IMR-90 (cell line): ENCODE measurements at regions not wholly inside any gene's neighbourhood (a gene's known extent, or its start where the extent isn't known, plus 50 kb on each side); places are given as distances from the start of the nearest gene placed in this dataset.

Experiments
- ATAC-seq: fragments of 200-7000 bp; cut with Tn5 transposase; 2 replicates; pipeline ENCODE4 v1.9.1; 2020; ENCODE audit warnings: low read depth, mild to moderate bottlenecking, moderate library complexity
- BruUV-seq: library from RNA; stranded (reverse); fragments of 400-500 nt; replicated peaks from 2 replicates; lab custom pipeline; 2021; lab: Mats Ljungman, UMichigan
- CTCF ChIA-PET: fragments of 300-600 bp; formaldehyde crosslinking; extraction: SDS; loops from one replicate; lab custom pipeline; 2021; ENCODE audit warnings: antibody characterized with exemption; lab: Yijun Ruan, JAX
- POLR2A ChIA-PET: fragments of 300-600 bp; sonication (Branson Sonifier 250); formaldehyde crosslinking; loops from one replicate; lab custom pipeline; 2022; ENCODE audit warnings: antibody characterized with exemption; ENCODE audit not compliant: unreplicated experiment; lab: Charles Lee
- DNase-seq: peaks from one replicate; pipeline ENCODE4 v3.0.0; 2013
- H2AFZ ChIP-seq: replicated peaks from 2 replicates; pipeline ENCODE3; 2013; ENCODE audit warnings: low read length, mild to moderate bottlenecking; ENCODE audit not compliant: poor library complexity
- H2AK5ac ChIP-seq: 2 replicates; pipeline ENCODE4 v1.6.1; 2013; ENCODE audit warnings: low read depth, low read length, inconsistent platforms
- H2AK9ac ChIP-seq: replicated peaks from 2 replicates; pipeline ENCODE3; 2013; ENCODE audit warnings: mild to moderate bottlenecking, low read depth, low read length, moderate library complexity; ENCODE audit not compliant: poor library complexity
- H2BK120ac ChIP-seq: 2 replicates; pipeline ENCODE4 v1.6.1; 2013; ENCODE audit warnings: low read depth, low read length, inconsistent platforms
- H2BK15ac ChIP-seq: 3 replicates; pipeline ENCODE4 v1.6.1; 2013; ENCODE audit warnings: low read depth, low read length, inconsistent platforms
- H2BK20ac ChIP-seq: 2 replicates; pipeline ENCODE4 v1.6.1; 2013; ENCODE audit warnings: low read depth, mild to moderate bottlenecking, inconsistent platforms, low read length, moderate library complexity
- H2BK5ac ChIP-seq: 2 replicates; pipeline ENCODE4 v1.6.1; 2013; ENCODE audit warnings: mild to moderate bottlenecking, low read depth, low read length, inconsistent platforms; ENCODE audit not compliant: poor library complexity, severe bottlenecking
- H3K14ac ChIP-seq: replicated peaks from 2 replicates; pipeline ENCODE4 v1.6.1; 2013; ENCODE audit warnings: low read depth, low read length, inconsistent platforms
- H3K18ac ChIP-seq: 2 replicates; pipeline ENCODE4 v1.6.1; 2013; ENCODE audit warnings: low read depth, low read length, control low read depth
- H3K23ac ChIP-seq: 2 replicates; pipeline ENCODE4 v1.6.1; 2013; ENCODE audit warnings: low read depth, low read length, inconsistent platforms
- H3K27ac ChIP-seq: 2 replicates; pipeline ENCODE4 v1.5.1; 2013; ENCODE audit warnings: mild to moderate bottlenecking, control low read depth, low read length; ENCODE audit not compliant: insufficient read depth
- H3K27me3 ChIP-seq: 2 replicates; pipeline ENCODE4 v1.6.1; 2013; ENCODE audit warnings: low read length; ENCODE audit not compliant: control insufficient read depth, insufficient read depth
- H3K36me3 ChIP-seq: 2 replicates; pipeline ENCODE4 v1.6.1; 2013; ENCODE audit warnings: low read length, mixed read lengths; ENCODE audit not compliant: control insufficient read depth, insufficient read depth
- H3K4ac ChIP-seq: 2 replicates; pipeline ENCODE4 v1.6.1; 2013; ENCODE audit warnings: low read depth, low read length, inconsistent platforms
- H3K4me1 ChIP-seq: 2 replicates; pipeline ENCODE4 v1.6.1; 2013; ENCODE audit warnings: low read length, mixed read lengths; ENCODE audit not compliant: control insufficient read depth, insufficient read depth
- H3K4me2 ChIP-seq: 2 replicates; pipeline ENCODE4 v1.6.1; 2013; ENCODE audit warnings: low read depth, mild to moderate bottlenecking, control low read depth, low read length, moderate library complexity
- H3K4me3 ChIP-seq: 2 replicates; pipeline ENCODE4 v1.5.1; 2013; ENCODE audit warnings: low read depth, mild to moderate bottlenecking, control low read depth, low read length, moderate library complexity; ENCODE audit not compliant: insufficient read depth
- H3K56ac ChIP-seq: 2 replicates; pipeline ENCODE4 v1.6.1; 2013; ENCODE audit warnings: low read length, inconsistent platforms; ENCODE audit not compliant: insufficient read depth; ENCODE audit errors: extremely low read depth
- H3K79me1 ChIP-seq, 2 experiments: 2 replicates each; pipeline ENCODE4 v1.6.1; 2013; ENCODE audit warnings: low read length in 2 of 2, inconsistent platforms in 1 of 2, low read depth in 1 of 2
- H3K9ac ChIP-seq: 2 replicates; pipeline ENCODE4 v1.6.1; 2013; ENCODE audit warnings: low read depth, low read length, control low read depth
- H3K9me1 ChIP-seq: 2 replicates; pipeline ENCODE4 v1.6.1; 2013; ENCODE audit warnings: low read length, inconsistent platforms; ENCODE audit not compliant: insufficient read depth
- H3K9me3 ChIP-seq: 2 replicates; pipeline ENCODE4 v1.6.1; 2013; ENCODE audit warnings: low read length; ENCODE audit not compliant: control insufficient read depth, insufficient read depth
- H4K20me1 ChIP-seq: 2 replicates; pipeline ENCODE4 v1.6.1; 2013; ENCODE audit warnings: low read length, inconsistent platforms; ENCODE audit not compliant: insufficient read depth
- H4K5ac ChIP-seq: 2 replicates; pipeline ENCODE4 v1.6.1; 2013; ENCODE audit warnings: mild to moderate bottlenecking, low read depth, low read length, control low read depth
- H4K8ac ChIP-seq, 2 experiments: 2 replicates each; pipeline ENCODE4 v1.6.1; 2013; ENCODE audit warnings: low read depth in 2 of 2, low read length in 2 of 2, control low read depth in 1 of 2, inconsistent platforms in 1 of 2
- H4K91ac ChIP-seq: 2 replicates; pipeline ENCODE4 v1.6.1; 2013; ENCODE audit warnings: low read depth, low read length, inconsistent platforms; ENCODE audit not compliant: insufficient read depth
- FOS ChIP-seq: fragments of 150-350 bp; IDR thresholded peaks from 2 replicates; pipeline ENCODE4 v1.6.1; 2016; ENCODE audit warnings: low read depth, low read length
- WGBS, 2 experiments: methylation state at CpG; one replicate each; pipeline versions ENCODE4 v1.1.5 to v1.1.7; 2013; ENCODE audit warnings: missing lambda C conversion rate in 2 of 2; ENCODE audit not compliant: insufficient read length in 1 of 2; ENCODE audit errors: extremely low coverage in 2 of 2; 5-methylcytosine and 5-hydroxymethylcytosine counted together
- dilution Hi-C: fragments of 300-500 bp; cut with HindIII; formaldehyde crosslinking; loops from one replicate; pipeline ENCODE4 v1.14.3; 2018; ENCODE audit warnings: low sequenced_read_pairs; ENCODE audit not compliant: unreplicated experiment
- in situ Hi-C: fragments of 300-500 bp; cut with MboI; formaldehyde crosslinking; loops from 3 replicates; pipeline ENCODE4 v1.14.3; 2019; ENCODE audit warnings: low sequenced_read_pairs, inconsistent platforms, mixed read lengths
- intact Hi-C: fragments of 100-400 bp; cut with micrococcal nuclease; formaldehyde crosslinking; loops from 2 replicates; pipeline ENCODE4 v1.10.0; 2022

GRCh38 chr13:107969546-107969945, 245.8 kb downstream of the LIG4 start:
- Histone ChIP-seq H3K4ac (no peak overlapping the region), H4K20me1 (no peaks in the 10 kb centered on the region), H3K4me3 (no peak overlapping the region), H2AK9ac (no peak overlapping the region), H2BK5ac (no peak overlapping the region), H3K27me3 (peaks cover 3% of the 10 kb centered on the region; the same call in 1 of the 2 replicates), H3K4me2 (no peak overlapping the region), H2AFZ (no peak overlapping the region), H3K9me1 (no peaks in the 10 kb centered on the region), H2AK5ac (no peak overlapping the region), H3K9me3 (no peaks in the 10 kb centered on the region), H3K79me1 (no peaks in the 10 kb centered on the region), H3K9ac (no peak overlapping the region), H3K4me1 (no peaks in the 10 kb centered on the region), H3K36me3 (no peaks in the 10 kb centered on the region), H4K8ac (no peak overlapping the region), H3K23ac (no peak overlapping the region), H3K18ac (no peak overlapping the region), H4K91ac (no peak overlapping the region), H3K14ac (no peak overlapping the region), H2BK120ac (no peak overlapping the region), H3K56ac (no peak overlapping the region), H2BK20ac (no peak overlapping the region), H2BK15ac (no peak overlapping the region), H3K27ac (no peak overlapping the region), H4K5ac (no peak overlapping the region)
- dilution Hi-C loops: no loop called here
- DNase-seq (no peak), ATAC-seq (no peak)
- CTCF ChIA-PET: no interaction called here
- intact Hi-C loops: no loop called here
- no TSS peak for BruUV-seq
- no peak for TF ChIP-seq FOS
- POLR2A ChIA-PET: no interaction called here
- in situ Hi-C loops: no loop called here
- no CpG with 5 or more reads among the region's 1 CpG for WGBS, 2 experiments
